Smooth muscle cell (in vitro differentiated cells): ENCODE measurements at regions not wholly inside any gene's neighbourhood (a gene's known extent, or its start where the extent isn't known, plus 50 kb on each side); places are given as distances from the start of the nearest gene placed in this dataset.

Source experiments
- DNase-seq: peaks from one replicate; lab custom pipeline; 2025; ENCODE audit not compliant: unreplicated experiment; lab: John Stamatoyannopoulos, UW
- H2AFZ ChIP-seq: fragments of 200-600 bp; sonication (generic); 2 replicates; pipeline ENCODE4 v1.6.0; 2016; ENCODE audit warnings: antibody characterized with exemption, low read depth, mild to moderate bottlenecking
- H3F3A ChIP-seq: fragments of 200-600 bp; sonication (generic); 2 replicates; pipeline ENCODE4 v1.6.0; 2017; ENCODE audit warnings: antibody characterized with exemption, low read depth
- H3K27ac ChIP-seq: fragments of 200-600 bp; sonication (generic); 2 replicates; pipeline ENCODE4 v1.5.1; 2016; ENCODE audit warnings: low read depth, mild to moderate bottlenecking
- H3K27me3 ChIP-seq: fragments of 200-600 bp; sonication (generic); 2 replicates; pipeline ENCODE4 v1.6.1; 2016; ENCODE audit warnings: low read depth, mild to moderate bottlenecking
- H3K36me3 ChIP-seq: fragments of 200-600 bp; sonication (generic); 2 replicates; pipeline ENCODE4 v1.5.1; 2016; ENCODE audit warnings: low read depth
- H3K4me1 ChIP-seq: fragments of 200-600 bp; sonication (generic); 2 replicates; pipeline ENCODE4 v1.5.1; 2016; ENCODE audit warnings: low read depth
- H3K4me2 ChIP-seq: fragments of 200-600 bp; sonication (generic); 2 replicates; pipeline ENCODE4 v1.6.0; 2016; ENCODE audit warnings: mild to moderate bottlenecking
- H3K4me3 ChIP-seq: fragments of 200-600 bp; sonication (generic); 2 replicates; pipeline ENCODE4 v1.5.1; 2016; ENCODE audit warnings: mild to moderate bottlenecking
- H3K79me2 ChIP-seq: fragments of 200-600 bp; sonication (generic); 2 replicates; pipeline ENCODE4 v1.6.0; 2016; ENCODE audit warnings: low read depth, mild to moderate bottlenecking
- H3K9ac ChIP-seq: fragments of 200-600 bp; sonication (generic); 2 replicates; pipeline ENCODE4 v1.6.0; 2016; ENCODE audit warnings: low read depth
- H3K9me3 ChIP-seq: fragments of 200-600 bp; sonication (generic); replicated peaks from 2 replicates; pipeline ENCODE4 v1.5.1; 2016; ENCODE audit warnings: low read depth
- H4K20me1 ChIP-seq: fragments of 200-600 bp; sonication (generic); 2 replicates; pipeline ENCODE4 v1.6.0; 2016; ENCODE audit warnings: low read depth
- CTCF ChIP-seq: fragments of 200-600 bp; sonication (generic); IDR thresholded peaks from 2 replicates; pipeline ENCODE4 v1.5.1; 2017; ENCODE audit warnings: borderline replicate concordance, mild to moderate bottlenecking, antibody characterized with exemption; ENCODE audit not compliant: insufficient read depth, poor library complexity, severe bottlenecking
- WGBS: methylation state at CpG from one replicate; pipeline ENCODE4 v1.1.7; 2016; ENCODE audit warnings: low lambda C conversion rate; 5-methylcytosine and 5-hydroxymethylcytosine counted together

GRCh38 chr11:111166598-111166997 is 78.9 kb upstream of the POU2AF2 start:
- H3K9me3 ChIP-seq = no peaks in the 10 kb centered on the region
- no peaks in the 10 kb centered on the region for H4K20me1 ChIP-seq
- H3K4me2 ChIP-seq = no peak overlapping the region
- WGBS = 77% methylated on average over 3 of the region's 3 CpGs
- no peaks in the 10 kb centered on the region for H3F3A ChIP-seq
- no peak overlapping the region for H3K27ac ChIP-seq
- H3K4me3 ChIP-seq = no peak overlapping the region
- no peaks in the 10 kb centered on the region for H3K4me1 ChIP-seq
- TF ChIP-seq CTCF = no peak
- H2AFZ ChIP-seq = no peak overlapping the region
- H3K9ac ChIP-seq = no peak overlapping the region
- DNase-seq = no peak
- no peaks in the 10 kb centered on the region for H3K27me3 ChIP-seq
- no peaks in the 10 kb centered on the region for H3K36me3 ChIP-seq
- H3K79me2 ChIP-seq = no peaks in the 10 kb centered on the region

- Histone ChIP-seq H3K27me3 (no peaks in the 10 kb centered on the region), H3K9me3 (no peaks in the 10 kb centered on the region), H3K27ac (no peak overlapping the region), H3K36me3 (no peaks in the 10 kb centered on the region), H4K20me1 (no peaks in the 10 kb centered on the region), H3K4me2 (no peak overlapping the region), H3K4me3 (no peak overlapping the region), H3K4me1 (no peaks in the 10 kb centered on the region), H2AFZ (no peak overlapping the region), H3K79me2 (no peaks in the 10 kb centered on the region), H3K9ac (no peak overlapping the region), H3F3A (no peaks in the 10 kb centered on the region)
- WGBS = 88% methylated on average over 1 of the region's 1 CpG
- no peak for DNase-seq
- TF ChIP-seq CTCF = no peak
These were observed 83.2 kb upstream of the POU2AF2 start for GRCh38 chr11:111162305-111162704.

- H3K9ac ChIP-seq = no peak overlapping the region
- DNase-seq = no peak
- TF ChIP-seq CTCF = no peak
- no peaks in the 10 kb centered on the region for H3F3A ChIP-seq
- no peaks in the 10 kb centered on the region for H3K79me2 ChIP-seq
- H3K36me3 ChIP-seq = no peaks in the 10 kb centered on the region
- H3K4me2 ChIP-seq = no peak overlapping the region
- H3K27me3 ChIP-seq = no peaks in the 10 kb centered on the region
- no peaks in the 10 kb centered on the region for H4K20me1 ChIP-seq
- 64% methylated on average over 11 of the region's 11 CpGs for WGBS
- H3K4me1 ChIP-seq = no peaks in the 10 kb centered on the region
- no peak overlapping the region for H3K27ac ChIP-seq
- H3K4me3 ChIP-seq = no peak overlapping the region
- no peaks in the 10 kb centered on the region for H3K9me3 ChIP-seq
- H2AFZ ChIP-seq = peak overlapping the region; percentile 67
These were observed 88.0 kb upstream of the POU2AF2 start for GRCh38 chr11:111157571-111157970.

- H3K9ac ChIP-seq = no peak overlapping the region
- H2AFZ ChIP-seq = no peak overlapping the region
- no peaks in the 10 kb centered on the region for H3K27me3 ChIP-seq
- no peaks in the 10 kb centered on the region for H3K79me2 ChIP-seq
- no peak for TF ChIP-seq CTCF
- no peaks in the 10 kb centered on the region for H3K36me3 ChIP-seq
- H3K4me1 ChIP-seq = no peaks in the 10 kb centered on the region
- H3K27ac ChIP-seq = no peak overlapping the region
- no peaks in the 10 kb centered on the region for H4K20me1 ChIP-seq
- H3F3A ChIP-seq = no peaks in the 10 kb centered on the region
- no peak for DNase-seq
- 78% methylated on average over 2 of the region's 2 CpGs for WGBS
- H3K4me2 ChIP-seq = no peak overlapping the region
- no peak overlapping the region for H3K4me3 ChIP-seq
- H3K9me3 ChIP-seq = no peaks in the 10 kb centered on the region
These were observed 90.5 kb upstream of the POU2AF2 start for GRCh38 chr11:111155021-111155420.
